NCI-H2081 treated with DMSO at 0.1 percent for 48 hours (cell line): ENCODE measurements at regions not wholly inside any gene's neighbourhood (a gene's known extent, or its start where the extent isn't known, plus 50 kb on each side); places are given as distances from the start of the nearest gene placed in this dataset.

Experiments used
- DNase-seq: peaks from one replicate; lab custom pipeline; 2025; lab: John Stamatoyannopoulos, UW

- DNase-seq, result no peak
These were observed 368.6 kb upstream of the MPDZ start for GRCh38 chr9:13648068-13648467.

GRCh38 chr9:13646500-13647021 lies 367.1 kb upstream of the MPDZ start:
- DNase-seq, result no peak

- DNase-seq, result no peak
These were observed 366.1 kb upstream of the MPDZ start for GRCh38 chr9:13645557-13645956.

- no peak for DNase-seq
These were observed 365.2 kb upstream of the MPDZ start for GRCh38 chr9:13644675-13645074.

GRCh38 chr9:13642646-13643045 lies 363.2 kb upstream of the MPDZ start:
- no peak for DNase-seq

- DNase-seq, result no peak
These were observed 349.6 kb upstream of the MPDZ start for GRCh38 chr9:13629067-13629466.

- no peak for DNase-seq
These were observed 349.0 kb upstream of the MPDZ start for GRCh38 chr9:13628526-13628925.

- no peak for DNase-seq
These were observed 348.0 kb upstream of the MPDZ start for GRCh38 chr9:13627502-13627901.

- DNase-seq, result no peak
These were observed 347.6 kb upstream of the MPDZ start for GRCh38 chr9:13627071-13627470.

GRCh38 chr9:13626601-13627000 lies 347.1 kb upstream of the MPDZ start:
- no peak for DNase-seq

GRCh38 chr9:13621872-13622564 lies 342.5 kb upstream of the MPDZ start:
- no peak for DNase-seq

- DNase-seq, result no peak
These were observed 337.1 kb upstream of the MPDZ start for GRCh38 chr9:13616491-13617035.

GRCh38 chr9:13615660-13616490 lies 336.4 kb upstream of the MPDZ start:
- no peak for DNase-seq

- DNase-seq, result no peak
These were observed 334.6 kb upstream of the MPDZ start for GRCh38 chr9:13614060-13614459.

GRCh38 chr9:13613296-13613695 lies 333.8 kb upstream of the MPDZ start:
- no peak for DNase-seq

GRCh38 chr9:13608451-13608850 lies 329.0 kb upstream of the MPDZ start:
- DNase-seq, result no peak

GRCh38 chr9:13607481-13608441 lies 328.3 kb upstream of the MPDZ start:
- DNase-seq, result no peak

GRCh38 chr9:13606586-13606985 lies 327.1 kb upstream of the MPDZ start:
- DNase-seq, result no peak

GRCh38 chr9:13603921-13604320 lies 324.4 kb upstream of the MPDZ start:
- DNase-seq, result no peak

- no peak for DNase-seq
These were observed 319.2 kb upstream of the MPDZ start for GRCh38 chr9:13598738-13599137.

- no peak for DNase-seq
These were observed 317.9 kb upstream of the MPDZ start for GRCh38 chr9:13597427-13597826.

GRCh38 chr9:13597004-13597403 lies 317.5 kb upstream of the MPDZ start:
- no peak for DNase-seq
